Stomach (tissue), 8 donors: ENCODE measurements at regions not wholly inside any gene's neighbourhood (a gene's known extent, or its start where the extent isn't known, plus 50 kb on each side); places are given as distances from the start of the nearest gene placed in this dataset.

ENCODE experiments used
- DNase-seq, 2 donors: peaks; one replicate each; pipeline versions ENCODE4 v3.0.0 to v3.0.0-alpha.2; 2013 to 2019
- H3K27ac ChIP-seq, 5 donors: fragments of 200-600 bp in 4 of 5; sonication (generic) in 4 of 5; one replicate each; pipeline ENCODE4 v1.5.1; 2013 to 2019; ENCODE audit warnings: mild to moderate bottlenecking in 1 of 5, moderate library complexity in 1 of 5
- H3K27me3 ChIP-seq, 3 donors: fragments of 200-600 bp; sonication (generic); one replicate each; pipeline ENCODE4 v1.5.1; 2017 to 2019; ENCODE audit warnings: mixed run types in 1 of 3
- H3K36me3 ChIP-seq, 4 donors: fragments of 200-600 bp; sonication (generic); 1 replicate in 3 of 4; 2 replicates in 1 of 4; pipeline ENCODE4 v1.5.1; 2016 to 2019
- H3K4me1 ChIP-seq, 4 donors: fragments of 200-600 bp; sonication (generic); one replicate each; pipeline ENCODE4 v1.5.1; 2016 to 2019
- H3K4me3 ChIP-seq, 4 donors: fragments of 200-600 bp; sonication (generic) in 3 of 4; one replicate each; pipeline ENCODE4 v1.5.1; 2016 to 2019; ENCODE audit warnings: mild to moderate bottlenecking in 1 of 4
- H3K9me3 ChIP-seq, 4 donors: fragments of 200-600 bp; sonication (generic); one replicate each; pipeline ENCODE4 v1.5.1; 2016 to 2019
- EP300 ChIP-seq: sonication (generic); formaldehyde crosslinking; IDR thresholded peaks from one replicate; pipeline ENCODE4 v1.6.1; 2017; ENCODE audit warnings: antibody characterized with exemption
- POLR2A ChIP-seq, 4 donors: fragments of 450-650 bp; IDR thresholded peaks; one replicate each; pipeline ENCODE4 v1.6.1; 2016; ENCODE audit warnings: antibody characterized with exemption in 4 of 4, control low read depth in 2 of 4, mild to moderate bottlenecking in 1 of 4, moderate library complexity in 1 of 4
- POLR2AphosphoS5 ChIP-seq, 3 donors: sonication (generic); formaldehyde crosslinking; IDR thresholded peaks; one replicate each; pipeline ENCODE4 v1.6.1; 2016; ENCODE audit warnings: antibody characterized with exemption in 3 of 3
- WGBS, 5 donors: extraction: QIAGEN DNeasy Blood & Tissue Kit in 3 of 5; methylation state at CpG; one replicate each; pipeline versions ENCODE4 v1.1.5 to v1.1.7; 2013 to 2018; 5-methylcytosine and 5-hydroxymethylcytosine counted together
- intact Hi-C: fragments of 100-400 bp; cut with DNase I; formaldehyde crosslinking; loops from one replicate; pipeline ENCODE4 v1.15.1; 2023; ENCODE audit warnings: low total_unique reads
- TF ChIP-seq, protein P1 (sequence below), 7 experiments: fragments of 450-650 bp in 4 of 7; fragments of 200-600 bp in 3 of 7; sonication (generic) in 3 of 7; IDR thresholded peaks; one replicate each; pipeline ENCODE4 v1.5.1; 2016 to 2019; ENCODE audit warnings: antibody characterized with exemption in 7 of 7, control low read depth in 2 of 7, mild to moderate bottlenecking in 1 of 7
- donor health status: healthy with polysubstance abuse.
- donor health status: Bipolar disorder and iron deficiency.
- donor health status: healthy.

DNA sequence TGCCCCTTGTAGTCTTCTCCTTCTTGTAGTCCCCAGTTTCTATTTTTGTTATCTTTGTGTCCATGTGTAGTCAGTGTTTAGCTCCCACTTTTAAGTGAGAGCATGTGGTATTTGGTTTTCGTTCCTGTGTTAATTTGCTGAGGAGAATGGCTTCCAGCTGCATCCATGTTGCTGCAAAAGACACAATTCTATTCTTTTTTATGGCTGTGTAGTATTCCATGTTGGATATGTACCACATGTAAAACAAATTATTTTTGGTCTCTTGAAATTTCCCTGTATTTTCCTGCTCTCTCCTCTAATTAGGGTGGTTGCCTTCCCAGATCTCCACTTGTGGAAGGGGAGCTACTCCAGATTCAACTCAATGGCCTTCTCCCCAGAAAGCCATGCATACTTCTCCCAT lies 813.8 kb downstream of the UQCRFS1 start:
- H3K4me1 ChIP-seq: peaks cover 0 to under 1% (median 0%) of the 10 kb centered on the region in 4 donors
- intact Hi-C loops: no loop called here
- H3K27me3 ChIP-seq: peaks cover 0 to 16% (median 5%) of the 10 kb centered on the region in 3 donors
- TF ChIP-seq POLR2AphosphoS5 (IDR thresholded peaks at IDR 0.05) (no peak), POLR2A (IDR thresholded peaks at IDR 0.05) (no peak), EP300 (no peak)
- TF ChIP-seq, protein P1, sequence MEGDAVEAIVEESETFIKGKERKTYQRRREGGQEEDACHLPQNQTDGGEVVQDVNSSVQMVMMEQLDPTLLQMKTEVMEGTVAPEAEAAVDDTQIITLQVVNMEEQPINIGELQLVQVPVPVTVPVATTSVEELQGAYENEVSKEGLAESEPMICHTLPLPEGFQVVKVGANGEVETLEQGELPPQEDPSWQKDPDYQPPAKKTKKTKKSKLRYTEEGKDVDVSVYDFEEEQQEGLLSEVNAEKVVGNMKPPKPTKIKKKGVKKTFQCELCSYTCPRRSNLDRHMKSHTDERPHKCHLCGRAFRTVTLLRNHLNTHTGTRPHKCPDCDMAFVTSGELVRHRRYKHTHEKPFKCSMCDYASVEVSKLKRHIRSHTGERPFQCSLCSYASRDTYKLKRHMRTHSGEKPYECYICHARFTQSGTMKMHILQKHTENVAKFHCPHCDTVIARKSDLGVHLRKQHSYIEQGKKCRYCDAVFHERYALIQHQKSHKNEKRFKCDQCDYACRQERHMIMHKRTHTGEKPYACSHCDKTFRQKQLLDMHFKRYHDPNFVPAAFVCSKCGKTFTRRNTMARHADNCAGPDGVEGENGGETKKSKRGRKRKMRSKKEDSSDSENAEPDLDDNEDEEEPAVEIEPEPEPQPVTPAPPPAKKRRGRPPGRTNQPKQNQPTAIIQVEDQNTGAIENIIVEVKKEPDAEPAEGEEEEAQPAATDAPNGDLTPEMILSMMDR (IDR thresholded peaks at IDR 0.05): no peak
- no peak overlapping the region for H3K4me3 ChIP-seq
- H3K9me3 ChIP-seq: peaks cover 0 to 8% (median 3%) of the 10 kb centered on the region in 4 donors
- 69 to 88% (median 76%) methylated on average over 1 of the region's 1 CpG for WGBS, 5 donors
- no peak for DNase-seq
- H3K27ac ChIP-seq: no peak overlapping the region
- H3K36me3 ChIP-seq: no peaks in the 10 kb centered on the region

GRCh38 chr19:28397800-28398199 lies 815.2 kb downstream of the UQCRFS1 start:
- Histone ChIP-seq H3K36me3 (no peaks in the 10 kb centered on the region), H3K9me3 (peaks cover 0 to 8% (median 3%) of the 10 kb centered on the region in 4 donors), H3K4me1 (peaks cover 0 to 10% (median 0%) of the 10 kb centered on the region in 4 donors), H3K27me3 (peaks cover 0 to 8% (median 0%) of the 10 kb centered on the region in 3 donors), H3K27ac (no peak overlapping the region), H3K4me3 (no peak overlapping the region)
- intact Hi-C loops: no loop called here
- DNase-seq: no peak
- 77 to 82% (median 80%) methylated on average over 5 of the region's 5 CpGs for WGBS, 5 donors
- no peak for TF ChIP-seq EP300
- TF ChIP-seq POLR2AphosphoS5 (IDR thresholded peaks at IDR 0.05): no peak
- TF ChIP-seq, protein P1 (IDR thresholded peaks at IDR 0.05): no peak
- TF ChIP-seq POLR2A (IDR thresholded peaks at IDR 0.05): no peak

DNA sequence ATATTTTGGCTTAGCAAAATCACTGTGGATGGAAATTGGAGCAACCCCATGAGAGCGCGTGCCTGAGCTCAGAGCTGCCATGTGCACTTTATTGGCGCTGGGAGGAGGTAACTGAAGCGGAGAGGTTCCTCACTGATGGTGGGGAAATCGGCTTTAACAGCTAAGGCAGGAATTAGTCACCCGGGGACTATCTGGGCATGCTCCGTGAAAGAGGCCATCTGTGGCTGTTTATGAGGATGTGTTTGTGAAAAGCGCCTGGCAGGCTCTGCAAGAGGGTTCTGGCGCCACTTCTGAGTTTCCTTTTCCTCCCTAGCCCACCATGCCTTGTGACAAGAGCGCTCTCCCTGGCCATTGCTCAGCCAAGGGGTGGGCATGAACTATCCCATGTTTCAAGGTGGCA lies 815.6 kb downstream of the UQCRFS1 start:
- TF ChIP-seq POLR2A (IDR thresholded peaks at IDR 0.05) (no peak), EP300 (no peak), POLR2AphosphoS5 (IDR thresholded peaks at IDR 0.05) (no peak)
- TF ChIP-seq, protein P1 (IDR thresholded peaks at IDR 0.05): no peak
- Histone ChIP-seq H3K36me3 (no peaks in the 10 kb centered on the region), H3K4me3 (no peak overlapping the region), H3K27ac (no peak overlapping the region), H3K4me1 (peaks cover 0 to 10% (median 0%) of the 10 kb centered on the region in 4 donors), H3K9me3 (peaks cover 0 to 8% (median 3%) of the 10 kb centered on the region in 4 donors), H3K27me3 (peaks cover 0 to 8% (median 0%) of the 10 kb centered on the region in 3 donors)
- intact Hi-C loops: no loop called here
- WGBS, 5 donors: 79 to 87% (median 82%) methylated on average over 10 of the region's 10 CpGs
- DNase-seq: peak in 1 of 2 donors; percentile 20

DNA sequence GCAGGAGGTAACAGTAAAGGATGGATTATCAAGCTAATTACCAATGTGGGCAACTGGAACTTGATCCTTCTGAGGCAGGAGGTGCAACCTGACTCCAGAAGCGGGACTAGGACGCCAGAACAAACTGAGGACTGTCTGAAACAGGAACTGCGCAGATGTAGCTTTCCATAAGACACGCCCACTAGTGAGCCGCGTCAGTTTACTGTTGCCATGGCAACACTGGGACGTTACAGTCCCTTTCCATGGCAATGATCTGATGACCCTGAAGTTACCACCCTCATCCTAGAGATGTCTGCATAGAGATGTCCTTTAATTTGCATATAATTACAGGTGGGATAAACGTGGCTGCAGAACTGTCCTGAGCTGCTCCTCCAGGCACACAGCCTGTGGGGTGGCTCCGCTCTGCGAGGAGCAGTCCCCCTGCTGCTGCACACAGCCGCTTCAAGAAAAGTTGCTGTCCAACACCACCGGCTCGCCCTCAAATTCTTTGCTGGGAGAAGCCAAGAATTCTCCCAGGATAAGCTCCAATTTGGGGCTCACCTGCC lies 816.6 kb downstream of the UQCRFS1 start:
- no peak overlapping the region for H3K27ac ChIP-seq
- intact Hi-C loops: no loop called here
- no peak overlapping the region for H3K4me3 ChIP-seq
- 46 to 67% (median 54%) methylated on average over 11 to 13 of the region's 13 CpGs for WGBS, 5 donors
- peak in 1 of 2 donors; percentile 27 for DNase-seq
- H3K27me3 ChIP-seq: peaks cover 0 to 8% (median 0%) of the 10 kb centered on the region in 3 donors
- TF ChIP-seq, protein P1 (IDR thresholded peaks at IDR 0.05): no peak
- TF ChIP-seq POLR2AphosphoS5 (IDR thresholded peaks at IDR 0.05): no peak
- H3K4me1 ChIP-seq: peaks cover 0 to 10% (median 0%) of the 10 kb centered on the region in 4 donors
- H3K9me3 ChIP-seq: peaks cover 0 to 8% (median 3%) of the 10 kb centered on the region in 4 donors
- no peaks in the 10 kb centered on the region for H3K36me3 ChIP-seq
